Vagina (tissue), 2 donors: ENCODE measurements at regions not wholly inside any gene's neighbourhood (a gene's known extent, or its start where the extent isn't known, plus 50 kb on each side); places are given as distances from the start of the nearest gene placed in this dataset.
"Not testable (repeated sequence)": the region's sequence is repeated elsewhere in the genome, so short reads cannot be mapped to it uniquely, and the experiment has no call there.

ENCODE experiments used
- DNase-seq, 2 donors: peaks; one replicate each; pipeline ENCODE4 v3.0.0-alpha.2; 2017; ENCODE audit errors: extremely low spot score in 2 of 2
- H3K27ac ChIP-seq: fragments of 200-600 bp; sonication (generic); one replicate; pipeline ENCODE4 v1.5.1; 2019
- H3K27me3 ChIP-seq: fragments of 200-600 bp; sonication (generic); one replicate; pipeline ENCODE4 v1.5.1; 2019
- H3K36me3 ChIP-seq, 2 donors: fragments of 200-600 bp; sonication (generic); one replicate each; pipeline ENCODE4 v1.5.1; 2017 to 2019
- H3K4me1 ChIP-seq: fragments of 200-600 bp; sonication (generic); one replicate; pipeline ENCODE4 v1.5.1; 2019
- H3K4me3 ChIP-seq, 2 donors: fragments of 200-600 bp; sonication (generic); 1 replicate in 1 of 2; 2 replicates in 1 of 2; pipeline ENCODE4 v1.5.1; 2016 to 2019
- H3K9me3 ChIP-seq: fragments of 200-600 bp; sonication (generic); one replicate; pipeline ENCODE4 v1.5.1; 2019
- CTCF ChIP-seq, 3 experiments: fragments of 450-650 bp in 2 of 3; fragments of 200-600 bp in 1 of 3; sonication (generic) in 1 of 3; IDR thresholded peaks; one replicate each; pipeline ENCODE4 v1.5.1; 2017 to 2019; ENCODE audit warnings: antibody characterized with exemption in 3 of 3, mild to moderate bottlenecking in 2 of 3, moderate library complexity in 2 of 3
- POLR2A ChIP-seq, 2 donors: fragments of 450-650 bp; IDR thresholded peaks; one replicate each; pipeline ENCODE4 v1.6.1; 2017; ENCODE audit warnings: antibody characterized with exemption in 2 of 2, mild to moderate bottlenecking in 2 of 2, moderate library complexity in 2 of 2
- POLR2AphosphoS5 ChIP-seq, 2 donors: sonication (generic); formaldehyde crosslinking; IDR thresholded peaks; one replicate each; pipeline ENCODE4 v1.9.0; 2017; ENCODE audit warnings: antibody characterized with exemption in 2 of 2, mild to moderate bottlenecking in 2 of 2, low read depth in 1 of 2; ENCODE audit not compliant: insufficient read depth in 1 of 2
- intact Hi-C: fragments of 100-400 bp; cut with DNase I; formaldehyde crosslinking; loops from one replicate; pipeline ENCODE4 v1.15.1; 2023

DNA sequence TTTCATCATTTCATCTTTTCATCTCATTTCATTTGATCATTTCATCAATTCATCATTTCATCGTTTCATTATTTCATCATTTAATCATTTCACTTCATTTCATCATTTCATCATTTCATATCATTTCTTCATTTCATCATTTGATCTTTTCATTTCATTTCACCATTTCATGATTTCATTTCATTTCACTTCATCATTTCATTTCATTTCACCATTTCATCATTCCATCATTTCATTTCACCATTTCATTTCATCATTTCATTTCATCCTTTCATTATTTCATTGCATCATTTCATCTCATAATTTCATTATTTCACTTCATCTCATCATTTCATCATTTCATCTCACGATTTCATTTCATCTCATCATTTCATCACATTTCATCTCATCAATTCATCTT lies 127.8 kb downstream of the ANKRD30BL start:
- H3K27ac ChIP-seq = no peak overlapping the region
- H3K4me3 ChIP-seq = no peak overlapping the region
- H3K36me3 ChIP-seq = no peaks in the 10 kb centered on the region
- TF ChIP-seq POLR2A (IDR thresholded peaks at IDR 0.05) (no peak), POLR2AphosphoS5 (IDR thresholded peaks at IDR 0.05; ENCODE audit: insufficient read depth in 1 of 2, low read depth in 1 of 2) (no peak), CTCF (IDR thresholded peaks at IDR 0.05) (no peak)
- H3K4me1 ChIP-seq = peaks cover 6% of the 10 kb centered on the region
- intact Hi-C loops = no loop called here
- H3K27me3 ChIP-seq = no peaks in the 10 kb centered on the region
- H3K9me3 ChIP-seq = no peaks in the 10 kb centered on the region
- DNase-seq = no peak

GRCh38 chr2:132033365-132033764 lies 128.4 kb downstream of the ANKRD30BL start:
- no peaks in the 10 kb centered on the region for H3K9me3 ChIP-seq
- intact Hi-C loops = no loop called here
- no peak for DNase-seq
- TF ChIP-seq POLR2AphosphoS5 (IDR thresholded peaks at IDR 0.05; ENCODE audit: insufficient read depth in 1 of 2, low read depth in 1 of 2) = no peak
- no peak for TF ChIP-seq CTCF (IDR thresholded peaks at IDR 0.05)
- no peak for TF ChIP-seq POLR2A (IDR thresholded peaks at IDR 0.05)
- H3K4me1 ChIP-seq = peaks cover 6% of the 10 kb centered on the region
- no peak overlapping the region for H3K4me3 ChIP-seq
- no peak overlapping the region for H3K27ac ChIP-seq
- no peaks in the 10 kb centered on the region for H3K36me3 ChIP-seq
- H3K27me3 ChIP-seq = no peaks in the 10 kb centered on the region

GRCh38 chr2:132012046-132012445 lies 149.7 kb downstream of the ANKRD30BL start:
- H3K27ac ChIP-seq, intact Hi-C loops, H3K9me3 ChIP-seq, H3K4me3 ChIP-seq, H3K27me3 ChIP-seq, H3K36me3 ChIP-seq, H3K4me1 ChIP-seq, DNase-seq: not testable (repeated sequence)

DNA sequence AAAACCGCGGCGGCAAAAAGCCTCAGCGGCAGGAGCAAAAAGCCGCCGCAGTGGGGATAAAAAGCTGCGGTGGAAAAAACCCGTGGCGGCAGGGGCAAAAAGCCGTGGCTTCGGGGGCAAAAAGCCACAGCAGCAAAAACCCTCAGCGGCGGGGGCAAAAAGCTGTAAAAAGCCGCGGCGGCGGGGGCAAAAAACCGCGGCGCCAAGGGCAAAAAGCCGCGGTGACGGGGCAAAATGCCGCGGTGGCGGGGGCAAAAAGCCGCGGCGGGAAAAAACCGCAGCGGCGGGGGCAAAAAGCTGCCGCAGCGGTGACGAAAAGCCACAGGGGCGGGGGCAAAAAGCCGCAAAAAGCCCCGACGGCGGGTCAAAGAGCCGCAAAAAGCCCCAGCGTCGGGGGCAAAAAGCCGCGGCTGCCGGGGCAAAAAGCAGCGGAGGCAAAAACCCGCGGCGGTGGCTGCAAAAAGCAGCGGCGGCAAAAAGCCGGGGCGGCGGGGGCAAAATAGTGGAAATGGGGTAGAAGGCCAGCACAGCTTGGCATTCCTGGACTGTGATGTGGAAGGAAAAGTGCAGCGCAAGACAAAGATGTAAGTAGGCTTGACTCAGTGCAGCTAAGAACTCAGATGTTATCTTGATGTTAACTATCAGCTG lies 151.8 kb downstream of the ANKRD30BL start:
- Histone ChIP-seq H3K9me3 (no peaks in the 10 kb centered on the region), H3K4me3 (peak overlapping the region; percentile 11 to 25), H3K4me1 (peaks cover 7% of the 10 kb centered on the region)

DNA sequence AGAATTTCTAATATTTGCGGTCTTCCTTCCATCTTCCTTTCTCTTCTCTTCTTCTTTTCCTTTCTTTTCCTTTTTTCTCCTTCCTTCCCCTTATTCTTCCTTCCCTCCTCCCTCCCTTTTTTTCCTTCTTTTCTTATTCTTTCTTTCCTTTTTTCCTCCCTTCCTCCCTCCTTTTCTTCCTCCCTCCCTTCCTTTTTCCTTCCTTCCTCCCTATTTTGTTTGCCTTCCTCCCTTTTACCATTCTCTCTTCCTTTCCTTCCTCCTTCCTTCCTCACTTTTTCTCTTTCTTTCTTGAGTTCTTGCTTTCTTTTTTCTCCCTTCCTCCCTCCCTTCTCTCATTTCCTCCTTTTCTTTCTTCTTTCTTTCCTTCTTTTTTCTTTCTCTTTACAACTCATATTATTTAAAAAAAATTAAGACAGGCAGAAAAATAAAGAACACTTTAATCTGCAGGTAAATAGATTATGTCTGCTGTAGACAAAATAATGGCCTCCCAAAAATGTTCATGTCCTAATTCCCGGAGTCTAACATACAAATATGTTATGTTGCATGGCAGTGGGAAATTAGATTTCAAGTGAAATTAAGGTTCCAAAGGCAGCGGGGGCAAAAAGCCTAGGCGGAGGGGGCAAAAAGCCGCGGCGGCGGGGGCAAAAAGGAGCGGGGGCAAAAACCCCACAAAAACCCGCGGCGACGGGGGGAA lies 152.4 kb downstream of the ANKRD30BL start:
- H3K4me3 ChIP-seq = peak overlapping the region; percentile 11 to 25
- peaks cover 7% of the 10 kb centered on the region for H3K4me1 ChIP-seq
- peaks cover 4% of the 10 kb centered on the region for H3K27me3 ChIP-seq
- TF ChIP-seq POLR2A (IDR thresholded peaks at IDR 0.05) (no peak), POLR2AphosphoS5 (IDR thresholded peaks at IDR 0.05; ENCODE audit: insufficient read depth in 1 of 2, low read depth in 1 of 2) (no peak), CTCF (IDR thresholded peaks at IDR 0.05) (no peak)
- intact Hi-C loops = no loop called here
- H3K36me3 ChIP-seq = no peaks in the 10 kb centered on the region
- DNase-seq = no peak
- H3K9me3 ChIP-seq = no peaks in the 10 kb centered on the region
- no peak overlapping the region for H3K27ac ChIP-seq

More for the DNA sequence above, 151.8 kb downstream of the ANKRD30BL start:
- TF ChIP-seq POLR2AphosphoS5 (IDR thresholded peaks at IDR 0.05; ENCODE audit: insufficient read depth in 1 of 2, low read depth in 1 of 2) (no peak), POLR2A (IDR thresholded peaks at IDR 0.05) (no peak), CTCF (IDR thresholded peaks at IDR 0.05) (no peak)
- intact Hi-C loops = no loop called here
- Histone ChIP-seq H3K27me3 (peaks cover 4% of the 10 kb centered on the region), H3K36me3 (no peaks in the 10 kb centered on the region), H3K27ac (no peak overlapping the region)
- no peak for DNase-seq

- H3K4me3 ChIP-seq, intact Hi-C loops, H3K4me1 ChIP-seq, H3K9me3 ChIP-seq, H3K36me3 ChIP-seq, H3K27ac ChIP-seq, H3K27me3 ChIP-seq, DNase-seq: not testable (repeated sequence)
Observed at GRCh38 chr2:131990751-131991150, 171.0 kb downstream of the ANKRD30BL start.

DNA sequence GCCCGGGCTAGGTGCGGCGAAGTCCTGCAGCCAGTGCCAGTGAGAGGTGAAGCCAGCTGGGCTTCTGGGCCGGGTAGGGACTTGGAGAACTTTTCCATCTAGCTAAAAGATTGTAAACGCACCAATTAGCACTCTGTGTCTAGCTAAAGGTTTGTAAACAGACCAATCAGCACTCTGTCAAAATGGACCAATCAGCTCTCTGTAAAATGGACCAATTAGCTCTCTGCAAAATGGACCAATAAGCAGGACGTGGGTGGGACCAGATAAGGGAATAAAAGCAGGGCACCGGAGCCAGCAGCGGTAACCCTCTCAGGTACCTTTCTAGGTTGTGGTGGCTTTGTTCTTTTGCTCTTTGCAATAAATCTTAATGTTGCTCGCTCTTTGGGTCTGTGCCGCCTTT lies 195.1 kb downstream of the ANKRD30BL start:
- DNase-seq, H3K27me3 ChIP-seq, H3K4me1 ChIP-seq, H3K9me3 ChIP-seq, H3K27ac ChIP-seq, intact Hi-C loops, H3K4me3 ChIP-seq, H3K36me3 ChIP-seq: not testable (repeated sequence)
